WERI-Rb-1 (cell line): ENCODE measurements at regions not wholly inside any gene's neighbourhood (a gene's known extent, or its start where the extent isn't known, plus 50 kb on each side); places are given as distances from the start of the nearest gene placed in this dataset.

Experiments used
- DNase-seq: peaks from one replicate; pipeline ENCODE4 v3.0.0-alpha.2; 2020
- H3K27ac ChIP-seq: fragments of 250-450 bp; sonication (Bioruptor Pico); 2 replicates; pipeline ENCODE4 v1.5.1; 2020; ENCODE audit warnings: mild to moderate bottlenecking, moderate library complexity
- H3K27me3 ChIP-seq: fragments of 250-450 bp; sonication (Bioruptor Pico); 2 replicates; pipeline ENCODE4 v1.5.1; 2021; ENCODE audit warnings: mild to moderate bottlenecking, low read depth, moderate library complexity; ENCODE audit not compliant: insufficient read depth, severe bottlenecking
- H3K36me3 ChIP-seq: fragments of 250-450 bp; sonication (Bioruptor Pico); 2 replicates; pipeline ENCODE4 v1.5.1; 2020; ENCODE audit warnings: mild to moderate bottlenecking, moderate library complexity
- H3K4me3 ChIP-seq: 2 replicates; pipeline ENCODE4 v1.5.1; 2011; ENCODE audit warnings: low read depth, mild to moderate bottlenecking, control low read depth, low read length
- H3K9me3 ChIP-seq: fragments of 250-450 bp; sonication (Bioruptor Pico); 2 replicates; pipeline ENCODE4 v1.5.1; 2021; ENCODE audit warnings: mild to moderate bottlenecking, moderate library complexity; ENCODE audit not compliant: severe bottlenecking
- CTCF ChIP-seq: IDR thresholded peaks from 2 replicates; pipeline ENCODE4 v1.5.1; 2011; ENCODE audit warnings: low read depth, mild to moderate bottlenecking, control low read depth, inconsistent platforms, low read length

GRCh38 chr16:9436175-9436574 is 344.7 kb downstream of the HAPSTR1 start:
- H3K9me3 ChIP-seq, result no peaks in the 10 kb centered on the region
- H3K27ac ChIP-seq, result no peak overlapping the region
- TF ChIP-seq CTCF, result no peak
- no peak overlapping the region for H3K4me3 ChIP-seq
- no peak for DNase-seq
- H3K27me3 ChIP-seq, result no peaks in the 10 kb centered on the region
- no peaks in the 10 kb centered on the region for H3K36me3 ChIP-seq

GRCh38 chr16:9437115-9437514 is 345.7 kb downstream of the HAPSTR1 start:
- Histone ChIP-seq H3K4me3 (no peak overlapping the region), H3K27me3 (no peaks in the 10 kb centered on the region), H3K9me3 (no peaks in the 10 kb centered on the region), H3K36me3 (no peaks in the 10 kb centered on the region), H3K27ac (no peak overlapping the region)
- no peak for DNase-seq
- no peak for TF ChIP-seq CTCF

- no peaks in the 10 kb centered on the region for H3K27me3 ChIP-seq
- H3K27ac ChIP-seq, result no peak overlapping the region
- DNase-seq, result no peak
- H3K9me3 ChIP-seq, result no peaks in the 10 kb centered on the region
- H3K36me3 ChIP-seq, result no peaks in the 10 kb centered on the region
- H3K4me3 ChIP-seq, result no peak overlapping the region
- TF ChIP-seq CTCF, result no peak
These were observed 347.5 kb downstream of the HAPSTR1 start for GRCh38 chr16:9438991-9439390.

- no peaks in the 10 kb centered on the region for H3K27me3 ChIP-seq
- no peaks in the 10 kb centered on the region for H3K36me3 ChIP-seq
- no peak overlapping the region for H3K27ac ChIP-seq
- no peak overlapping the region for H3K4me3 ChIP-seq
- TF ChIP-seq CTCF, result no peak
- H3K9me3 ChIP-seq, result no peaks in the 10 kb centered on the region
- DNase-seq, result peak; percentile 31
These were observed 349.6 kb downstream of the HAPSTR1 start for GRCh38 chr16:9441012-9441411.

GRCh38 chr16:9443864-9444263 is 352.4 kb downstream of the HAPSTR1 start:
- no peak for DNase-seq
- no peak overlapping the region for H3K27ac ChIP-seq
- no peaks in the 10 kb centered on the region for H3K27me3 ChIP-seq
- no peak for TF ChIP-seq CTCF
- H3K4me3 ChIP-seq, result no peak overlapping the region
- no peaks in the 10 kb centered on the region for H3K9me3 ChIP-seq
- no peaks in the 10 kb centered on the region for H3K36me3 ChIP-seq

GRCh38 chr16:9446471-9447194 is 355.2 kb downstream of the HAPSTR1 start:
- Histone ChIP-seq H3K36me3 (no peaks in the 10 kb centered on the region), H3K27ac (no peak overlapping the region), H3K27me3 (no peaks in the 10 kb centered on the region), H3K9me3 (no peaks in the 10 kb centered on the region), H3K4me3 (no peak overlapping the region)
- no peak for DNase-seq
- TF ChIP-seq CTCF, result no peak
